Ovary (tissue), 7 donors: ENCODE measurements at regions not wholly inside any gene's neighbourhood (a gene's known extent, or its start where the extent isn't known, plus 50 kb on each side); places are given as distances from the start of the nearest gene placed in this dataset.

ENCODE experiments used
- DNase-seq, 5 donors: peaks; one replicate each; pipeline ENCODE4 v3.0.0-alpha.2; 2019 to 2020
- H3K27ac ChIP-seq, 2 donors: fragments of 200-600 bp; one replicate each; pipeline versions ENCODE4 v1.5.1 to v1.8.0; 2019 to 2022
- H3K27me3 ChIP-seq: fragments of 200-600 bp; one replicate; pipeline ENCODE4 v1.8.0; 2022
- H3K36me3 ChIP-seq: fragments of 200-600 bp; sonication (generic); one replicate; pipeline ENCODE4 v1.5.1; 2019
- H3K4me1 ChIP-seq: one replicate; pipeline ENCODE4 v1.8.1; 2013; ENCODE audit warnings: mild to moderate bottlenecking, moderate library complexity; ENCODE audit not compliant: insufficient read depth
- H3K4me3 ChIP-seq: fragments of 200-600 bp; sonication (generic); one replicate; pipeline ENCODE4 v1.5.1; 2017
- H3K9me3 ChIP-seq, 2 donors: fragments of 200-600 bp in 1 of 2; sonication (generic) in 1 of 2; one replicate each; pipeline versions ENCODE4 v1.5.1 to v1.8.1; 2013 to 2019; ENCODE audit warnings: mild to moderate bottlenecking in 1 of 2, moderate library complexity in 1 of 2
- CTCF ChIP-seq, 3 donors: fragments of 450-650 bp in 2 of 3; fragments of 200-600 bp in 1 of 3; IDR thresholded peaks; one replicate each; pipeline versions ENCODE4 v1.5.1 to v1.8.0; 2016 to 2022; ENCODE audit warnings: antibody characterized with exemption in 3 of 3, mild to moderate bottlenecking in 1 of 3
- EP300 ChIP-seq: sonication (generic); formaldehyde crosslinking; IDR thresholded peaks from one replicate; pipeline ENCODE4 v1.6.1; 2017; ENCODE audit warnings: antibody characterized with exemption
- POLR2A ChIP-seq: fragments of 450-650 bp; IDR thresholded peaks from one replicate; pipeline ENCODE4 v1.6.1; 2017; ENCODE audit warnings: antibody characterized with exemption, mild to moderate bottlenecking, moderate library complexity
- WGBS, 3 donors: extraction: QIAGEN DNeasy Blood & Tissue Kit in 1 of 3; methylation state at CpG; one replicate each; pipeline versions ENCODE4 v1.1.5 to v1.1.7; 2013 to 2017; 5-methylcytosine and 5-hydroxymethylcytosine counted together
- intact Hi-C, 4 donors: fragments of 100-400 bp; cut with DNase I; formaldehyde crosslinking; loops; one replicate each; pipeline versions ENCODE4 v1.11.0 to v1.15.1; 2022 to 2023
- donor health status: DM: no; HTN: no; CAD: no; lungs with moderate emphysema.
- donor health status: DM: no; HTN: no; CAD: no.
- donor health status: Bipolar disorder and iron deficiency.
- donor health status: DM: no; HTN: no; CAD: no.
- donor health status: DM: yes; HTN: yes; CAD: no.

GRCh38 chr20:22502731-22503191 is 81.6 kb downstream of the FOXA2 start:
- Histone ChIP-seq H3K4me1 (no peaks in the 10 kb centered on the region), H3K9me3 (no peaks in the 10 kb centered on the region), H3K4me3 (no peak overlapping the region), H3K27me3 (no peaks in the 10 kb centered on the region), H3K36me3 (no peaks in the 10 kb centered on the region), H3K27ac (no peak overlapping the region)
- intact Hi-C loops, result no loop called here
- TF ChIP-seq POLR2A (no peak), EP300 (no peak), CTCF (IDR thresholded peaks at IDR 0.05) (no peak)
- WGBS, 3 donors, result 64 to 73% (median 65%) methylated on average over 10 of the region's 10 CpGs
- DNase-seq, result no peak

- intact Hi-C loops, result no loop called here
- TF ChIP-seq POLR2A, result no peak
- no peak for TF ChIP-seq EP300
- TF ChIP-seq CTCF (IDR thresholded peaks at IDR 0.05), result no peak
- no peak for DNase-seq
- Histone ChIP-seq H3K4me3 (no peak overlapping the region), H3K4me1 (no peaks in the 10 kb centered on the region), H3K9me3 (no peaks in the 10 kb centered on the region), H3K27ac (no peak overlapping the region), H3K36me3 (no peaks in the 10 kb centered on the region), H3K27me3 (no peaks in the 10 kb centered on the region)
- 72 to 80% (median 76%) methylated on average over 11 of the region's 11 CpGs for WGBS, 3 donors
Measured at GRCh38 chr20:22501566-22502344, 82.6 kb downstream of the FOXA2 start.

- Histone ChIP-seq H3K9me3 (no peaks in the 10 kb centered on the region), H3K4me1 (no peaks in the 10 kb centered on the region), H3K27ac (no peak overlapping the region), H3K4me3 (no peak overlapping the region), H3K36me3 (no peaks in the 10 kb centered on the region), H3K27me3 (no peaks in the 10 kb centered on the region)
- no peak for DNase-seq
- intact Hi-C loops, result no loop called here
- no peak for TF ChIP-seq EP300
- TF ChIP-seq POLR2A, result no peak
- no peak for TF ChIP-seq CTCF (IDR thresholded peaks at IDR 0.05)
Measured at GRCh38 chr20:22501034-22501433, 83.3 kb downstream of the FOXA2 start.

GRCh38 chr20:22499515-22500166 is 84.7 kb downstream of the FOXA2 start:
- no peaks in the 10 kb centered on the region for H3K4me1 ChIP-seq
- 65 to 76% (median 72%) methylated on average over 10 of the region's 10 CpGs for WGBS, 3 donors
- no peaks in the 10 kb centered on the region for H3K36me3 ChIP-seq
- TF ChIP-seq CTCF (IDR thresholded peaks at IDR 0.05), result no peak
- TF ChIP-seq EP300, result no peak
- TF ChIP-seq POLR2A, result no peak
- H3K27ac ChIP-seq, result no peak overlapping the region
- no peaks in the 10 kb centered on the region for H3K9me3 ChIP-seq
- DNase-seq, result no peak
- H3K27me3 ChIP-seq, result no peaks in the 10 kb centered on the region
- H3K4me3 ChIP-seq, result no peak overlapping the region
- intact Hi-C loops, result no loop called here
